Keratinocyte (primary cell): ENCODE measurements at regions not wholly inside any gene's neighbourhood (a gene's known extent, or its start where the extent isn't known, plus 50 kb on each side); places are given as distances from the start of the nearest gene placed in this dataset.

ENCODE experiments used
- DNase-seq: peaks from one replicate; pipeline ENCODE4 v3.0.0-alpha.2; 2011; ENCODE audit warnings: low read depth, missing footprints, low spot score
- FAIRE-seq: peaks from 2 replicates; lab custom pipeline; 2011; peaks lifted over from hg19 to GRCh38; lab: Jason Lieb, UNC
- H2AFZ ChIP-seq: 2 replicates; pipeline ENCODE4 v1.6.0; 2012; ENCODE audit warnings: low read length, control low read depth, inconsistent platforms; ENCODE audit not compliant: control insufficient read depth
- H3K27ac ChIP-seq: 2 replicates; pipeline ENCODE4 v1.5.1; 2011; ENCODE audit warnings: low read length; ENCODE audit not compliant: control insufficient read depth, insufficient read depth
- H3K27me3 ChIP-seq: 3 replicates; pipeline ENCODE4 v1.6.0; 2011; ENCODE audit warnings: low read length; ENCODE audit not compliant: control insufficient read depth, insufficient read depth; ENCODE audit errors: extremely low read depth
- H3K36me3 ChIP-seq, 2 experiments: 2 replicates in 1 of 2; 3 replicates in 1 of 2; pipeline ENCODE4 v1.5.1; 2011; ENCODE audit warnings: low read length in 2 of 2, mild to moderate bottlenecking in 1 of 2; ENCODE audit not compliant: control insufficient read depth in 2 of 2, insufficient read depth in 2 of 2; ENCODE audit errors: extremely low read depth in 1 of 2
- H3K4me1 ChIP-seq: 3 replicates; pipeline ENCODE4 v1.5.1; 2011; ENCODE audit warnings: low read length; ENCODE audit not compliant: control insufficient read depth, insufficient read depth; ENCODE audit errors: extremely low read depth
- H3K4me2 ChIP-seq: 3 replicates; pipeline ENCODE4 v1.6.0; 2011; ENCODE audit warnings: low read depth, low read length; ENCODE audit not compliant: control insufficient read depth, insufficient read depth; ENCODE audit errors: extremely low read depth
- H3K4me3 ChIP-seq, 3 experiments: fragments of 200-600 bp in 1 of 3; sonication (generic) in 1 of 3; 2 replicates in 2 of 3; 3 replicates in 1 of 3; pipeline ENCODE4 v1.5.1; 2011 to 2016; ENCODE audit warnings: low read length in 3 of 3, mild to moderate bottlenecking in 3 of 3, control low read depth in 2 of 3, inconsistent platforms in 1 of 3, low read depth in 1 of 3, mixed read lengths in 1 of 3, mixed run types in 1 of 3, moderate library complexity in 1 of 3; ENCODE audit not compliant: control insufficient read depth in 2 of 3, insufficient read depth in 2 of 3; ENCODE audit errors: extremely low read depth in 1 of 3
- H3K79me2 ChIP-seq: 2 replicates; pipeline ENCODE4 v1.6.0; 2012; ENCODE audit warnings: low read length; ENCODE audit not compliant: control insufficient read depth, insufficient read depth
- H3K9ac ChIP-seq: 3 replicates; pipeline ENCODE4 v1.6.0; 2011; ENCODE audit warnings: low read length; ENCODE audit not compliant: control insufficient read depth, insufficient read depth; ENCODE audit errors: extremely low read depth
- H3K9me1 ChIP-seq: 3 replicates; pipeline ENCODE4 v1.6.0; 2011; ENCODE audit warnings: low read length; ENCODE audit not compliant: control insufficient read depth, insufficient read depth; ENCODE audit errors: extremely low read depth
- H3K9me3 ChIP-seq: 2 replicates; pipeline ENCODE4 v1.5.1; 2012; ENCODE audit warnings: low read depth, low read length; ENCODE audit not compliant: control insufficient read depth
- H4K20me1 ChIP-seq: 3 replicates; pipeline ENCODE4 v1.6.0; 2011; ENCODE audit warnings: low read length; ENCODE audit not compliant: control insufficient read depth, insufficient read depth; ENCODE audit errors: extremely low read depth
- CTCF ChIP-seq, 3 experiments: IDR thresholded peaks in 1 of 3; conservative IDR thresholded peaks in 1 of 3; optimal IDR thresholded peaks in 1 of 3; 2 replicates in 2 of 3; 3 replicates in 1 of 3; pipeline versions ENCODE3 to v1.5.1; 2011; ENCODE audit warnings: low read length in 3 of 3, mild to moderate bottlenecking in 3 of 3, moderate library complexity in 2 of 3, control low read depth in 1 of 3, inconsistent platforms in 1 of 3; ENCODE audit not compliant: insufficient read depth in 2 of 3; ENCODE audit errors: extremely low read depth in 1 of 3
- EZH2 ChIP-seq: IDR thresholded peaks from one replicate; pipeline ENCODE4 v1.6.1; 2012; ENCODE audit warnings: inconsistent platforms, mild to moderate bottlenecking, low read length, moderate library complexity
- dilution Hi-C: fragments of 300-500 bp; cut with MboI; formaldehyde crosslinking; loops from one replicate; pipeline ENCODE4 v1.7.0; 2020; ENCODE audit warnings: low sequenced_read_pairs; ENCODE audit not compliant: extremely low pct_ligation_motif_present

- no peak for DNase-seq
- no peak overlapping the region for H3K4me2 ChIP-seq
- no peaks in the 10 kb centered on the region for H3K36me3 ChIP-seq
- H3K4me3 ChIP-seq = no peak overlapping the region
- H3K9me1 ChIP-seq = no peaks in the 10 kb centered on the region
- H3K27ac ChIP-seq = no peak overlapping the region
- no peak for TF ChIP-seq EZH2
- TF ChIP-seq CTCF (optimal IDR thresholded peaks at IDR 0.05 in 1 of 3, IDR thresholded peaks at IDR 0.05 in 1 of 3, conservative IDR thresholded peaks at IDR 0.05 in 1 of 3; ENCODE audit: extremely low read depth in 1 of 3, insufficient read depth in 2 of 3, low read length in 3 of 3) = no peak
- H4K20me1 ChIP-seq = no peaks in the 10 kb centered on the region
- H3K27me3 ChIP-seq = no peaks in the 10 kb centered on the region
- dilution Hi-C loops = no loop called here
- peak overlapping the region; percentile 68 for H2AFZ ChIP-seq
- H3K4me1 ChIP-seq = peaks cover 15% of the 10 kb centered on the region
- no peaks in the 10 kb centered on the region for H3K79me2 ChIP-seq
- H3K9ac ChIP-seq = no peak overlapping the region
- no peaks in the 10 kb centered on the region for H3K9me3 ChIP-seq
- peak; percentile 46 for FAIRE-seq
These were observed 379.1 kb downstream of the INHBA start for GRCh38 chr7:41323806-41324205.

DNA sequence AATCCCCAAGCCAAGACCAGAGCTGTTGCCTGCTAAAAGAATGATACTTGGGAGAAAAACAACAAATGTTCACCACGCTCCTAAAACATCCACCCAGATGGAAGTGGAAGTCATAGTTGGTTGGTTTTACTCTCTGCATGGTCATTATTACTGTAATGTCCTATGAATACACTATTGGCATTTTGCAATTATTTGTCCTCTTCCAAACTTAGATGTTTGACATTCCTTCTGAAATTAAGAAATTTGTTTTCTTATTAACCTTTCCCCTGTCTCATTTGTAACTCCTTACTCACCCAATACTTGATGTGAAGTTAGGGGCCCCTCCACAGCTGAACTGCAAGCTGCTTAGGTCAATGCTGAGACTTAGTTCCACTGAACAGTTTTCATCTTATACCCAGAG, 383.3 kb downstream of the INHBA start:
- no peak overlapping the region for H3K9ac ChIP-seq
- no peak for FAIRE-seq

More for the DNA sequence above, 383.3 kb downstream of the INHBA start:
- H3K27ac ChIP-seq = no peak overlapping the region
- H4K20me1 ChIP-seq = no peaks in the 10 kb centered on the region
- no peaks in the 10 kb centered on the region for H3K79me2 ChIP-seq
- no peaks in the 10 kb centered on the region for H3K36me3 ChIP-seq
- dilution Hi-C loops = no loop called here
- H3K27me3 ChIP-seq = no peaks in the 10 kb centered on the region
- H3K4me3 ChIP-seq = no peak overlapping the region
- H3K9me1 ChIP-seq = no peaks in the 10 kb centered on the region
- H3K4me1 ChIP-seq = peaks cover 6% of the 10 kb centered on the region
- no peak for DNase-seq
- H3K9me3 ChIP-seq = no peaks in the 10 kb centered on the region
- TF ChIP-seq CTCF (optimal IDR thresholded peaks at IDR 0.05 in 1 of 3, IDR thresholded peaks at IDR 0.05 in 1 of 3, conservative IDR thresholded peaks at IDR 0.05 in 1 of 3; ENCODE audit: extremely low read depth in 1 of 3, insufficient read depth in 2 of 3, low read length in 3 of 3) (no peak), EZH2 (no peak)
- H2AFZ ChIP-seq = no peak overlapping the region
- H3K4me2 ChIP-seq = no peak overlapping the region
